NCI-H1092 (cell line): ENCODE measurements at regions not wholly inside any gene's neighbourhood (a gene's known extent, or its start where the extent isn't known, plus 50 kb on each side); places are given as distances from the start of the nearest gene placed in this dataset.
A peak's percentile ranks its signal among the peaks of the same experiment; 100 is the strongest.
"Not testable (repeated sequence)": the region's sequence is repeated elsewhere in the genome, so short reads cannot be mapped to it uniquely, and the experiment has no call there.

Experiments
- DNase-seq: peaks from one replicate; lab custom pipeline; 2025; lab: John Stamatoyannopoulos, UW

DNA sequence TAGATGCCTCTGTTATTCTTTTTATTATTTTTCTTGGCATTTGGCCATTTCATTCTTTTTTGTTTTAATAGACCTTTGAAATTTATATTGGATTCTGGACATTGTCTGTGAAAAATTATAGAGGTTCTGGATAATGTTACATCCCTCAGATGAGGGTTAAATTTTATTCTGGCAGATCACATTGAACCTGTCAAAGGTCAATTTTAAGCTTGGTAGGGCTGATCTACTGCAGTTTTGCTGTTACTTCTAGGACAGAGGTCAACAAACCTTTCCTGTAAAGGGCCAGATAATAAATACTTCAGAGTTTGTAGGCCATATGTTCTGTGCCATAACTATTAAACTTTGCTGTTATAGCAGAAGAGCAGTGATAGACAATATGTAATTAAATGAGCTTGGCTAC lies 318.9 kb upstream of the DPPA4 start:
- no peak for DNase-seq

DNA sequence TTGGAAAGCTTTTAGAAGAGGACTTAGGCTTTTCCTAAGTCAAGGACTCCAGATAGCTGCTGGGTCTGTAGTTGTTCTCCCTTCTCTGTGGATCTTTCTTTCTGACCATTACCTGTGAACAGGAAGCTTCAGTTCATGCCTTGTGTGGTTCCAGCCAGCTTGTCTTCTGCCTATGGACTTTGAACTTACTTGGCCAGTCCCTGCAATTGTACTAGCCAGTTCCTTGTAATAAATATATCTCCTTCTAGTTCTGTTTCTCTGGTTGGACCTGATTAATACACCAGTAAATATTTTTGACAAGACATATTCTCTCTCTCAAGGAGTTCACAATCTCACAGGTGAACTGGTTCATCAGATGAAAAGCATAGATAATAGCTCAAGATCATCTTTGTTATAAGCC lies 341.3 kb upstream of the DPPA4 start:
- no peak for DNase-seq

DNA sequence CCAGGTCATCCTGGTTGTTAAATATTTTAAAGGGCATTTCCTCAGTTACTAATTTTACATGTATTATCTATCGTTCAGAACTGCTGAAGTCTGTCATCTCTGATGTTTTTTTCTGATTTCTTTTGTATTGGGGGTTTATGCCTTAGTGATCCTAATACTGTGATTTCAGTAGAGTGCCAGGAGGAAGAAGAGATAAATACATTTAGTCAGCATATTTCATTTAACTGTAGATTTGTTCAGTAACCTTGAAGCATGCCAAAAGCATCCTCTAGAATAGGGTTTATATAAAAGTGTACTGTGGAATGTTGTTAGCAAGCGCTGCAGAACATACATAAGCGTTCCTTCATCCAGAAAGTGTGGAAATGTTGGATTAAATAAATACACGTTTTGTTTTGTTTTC lies 342.3 kb upstream of the DPPA4 start:
- no peak for DNase-seq

DNA sequence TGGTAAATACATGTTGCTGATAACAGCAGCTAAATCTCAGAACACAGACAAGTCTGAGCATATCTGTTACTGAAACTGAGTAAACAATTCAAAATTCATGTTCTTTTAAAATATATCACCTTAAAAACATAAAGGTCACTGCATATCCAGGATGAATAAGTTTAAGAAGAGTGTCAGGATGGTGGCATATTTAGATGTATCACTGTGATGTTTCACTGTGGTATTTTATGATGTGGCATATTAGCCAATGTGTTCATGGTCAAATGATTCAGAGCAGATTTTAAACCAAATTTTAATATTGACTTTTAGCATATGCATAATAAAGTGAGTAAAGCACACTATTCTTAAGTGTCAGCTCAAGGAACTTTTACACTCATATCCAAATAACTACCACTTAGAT lies 346.4 kb upstream of the DPPA4 start:
- DNase-seq, result no peak

DNA sequence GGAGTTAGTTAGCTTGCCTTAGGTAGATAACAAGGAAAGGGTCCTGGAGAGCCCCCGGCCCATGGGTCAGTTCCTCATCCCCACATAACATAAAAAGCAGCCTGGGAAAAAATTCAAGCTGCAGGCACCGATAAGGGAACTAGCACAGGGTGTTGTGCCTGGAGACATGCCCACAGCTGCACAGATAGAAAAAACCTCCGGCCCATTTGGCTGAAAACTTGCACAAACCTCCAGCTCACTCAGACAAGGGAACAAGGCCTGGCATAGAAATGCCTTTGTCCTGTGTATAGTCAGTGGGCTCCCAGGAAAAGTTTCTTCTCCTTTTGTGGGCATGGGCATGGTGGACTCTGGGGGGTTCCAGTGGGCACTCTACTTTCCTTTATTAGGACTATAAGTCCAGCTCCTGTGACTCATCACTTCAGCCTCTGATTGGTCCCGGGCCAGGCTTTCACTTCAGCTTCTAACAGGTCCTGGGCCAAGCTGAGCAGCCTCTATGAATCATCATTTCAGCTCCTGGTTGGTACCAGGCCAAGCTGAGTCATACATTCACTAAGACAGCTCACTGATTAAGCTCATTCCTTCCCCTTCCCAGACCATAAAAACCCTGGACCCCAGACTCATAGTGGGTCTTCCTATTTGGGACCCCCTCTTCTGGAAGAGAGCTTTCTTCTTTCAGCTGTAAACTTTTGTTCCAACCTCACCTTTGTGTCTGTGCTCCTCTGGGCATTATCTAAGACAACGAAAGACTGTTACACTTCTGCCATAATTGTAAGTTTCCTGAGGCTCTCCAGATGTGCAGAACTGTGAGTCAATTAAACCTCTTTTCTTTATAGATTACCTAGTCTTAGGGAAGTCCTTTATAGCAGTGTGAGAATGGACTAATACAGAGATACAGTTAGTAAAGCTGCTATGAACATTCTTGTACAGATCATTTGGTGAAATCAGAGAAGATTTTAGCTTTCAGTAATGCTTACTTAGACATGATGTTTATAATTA lies 348.0 kb upstream of the DPPA4 start:
- no peak for DNase-seq

DNA sequence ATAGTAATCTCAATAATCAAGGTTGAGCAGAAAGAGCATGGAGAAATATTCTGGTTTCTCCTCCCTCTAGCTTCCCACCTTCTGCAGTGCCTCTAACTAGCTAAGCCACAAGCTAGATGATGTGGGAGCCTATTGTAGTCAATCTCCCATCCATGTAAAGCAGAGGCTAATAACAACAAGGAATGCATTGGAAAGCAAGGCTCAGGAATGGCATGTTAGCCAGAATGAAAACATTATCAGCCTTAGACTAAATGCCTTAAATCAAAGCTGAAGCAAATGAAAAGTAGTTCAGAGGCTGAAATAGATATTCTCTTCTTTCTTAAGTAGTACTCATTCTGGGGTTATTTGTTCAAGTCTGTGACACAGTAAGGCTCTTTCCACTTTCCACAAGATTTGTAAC lies 350.3 kb upstream of the DPPA4 start:
- DNase-seq, result no peak

DNA sequence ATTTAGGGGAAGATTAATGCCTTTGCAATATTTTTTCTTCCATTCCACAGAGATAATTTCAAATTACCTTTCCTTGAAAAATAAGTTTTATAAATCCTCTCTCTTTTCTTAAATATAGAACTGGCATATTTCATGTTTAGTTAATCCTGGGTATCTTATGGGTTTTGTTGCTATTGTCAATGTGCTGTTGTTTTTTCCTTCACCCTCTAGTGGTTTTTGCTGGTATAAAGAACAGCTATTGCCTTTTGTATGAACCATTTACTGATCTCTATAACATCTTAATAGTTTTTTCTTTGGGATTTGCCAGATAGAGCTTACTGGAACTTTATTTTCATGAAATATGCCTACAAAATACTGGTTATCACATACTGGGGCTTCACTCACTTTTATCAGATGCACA lies 359.6 kb upstream of the DPPA4 start:
- no peak for DNase-seq

DNA sequence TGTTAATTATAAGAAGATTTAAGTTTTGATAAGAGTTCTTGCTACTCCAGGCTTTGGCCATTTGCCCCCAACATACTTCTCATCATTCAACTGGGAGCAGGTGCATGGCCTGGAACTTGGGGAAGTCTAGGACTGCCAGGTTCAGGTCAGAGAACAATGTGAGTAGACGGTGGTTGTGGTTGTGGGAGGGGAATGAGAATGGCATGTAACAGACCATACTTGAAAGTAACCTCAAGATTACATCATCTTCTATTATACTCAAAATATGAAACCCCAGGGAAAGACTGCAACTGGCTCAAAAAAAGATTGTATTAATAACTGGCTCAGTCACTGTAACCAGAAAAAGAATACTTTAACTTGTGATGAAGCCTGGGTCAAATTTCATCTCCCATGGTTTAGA lies 364.9 kb upstream of the DPPA4 start:
- no peak for DNase-seq

DNA sequence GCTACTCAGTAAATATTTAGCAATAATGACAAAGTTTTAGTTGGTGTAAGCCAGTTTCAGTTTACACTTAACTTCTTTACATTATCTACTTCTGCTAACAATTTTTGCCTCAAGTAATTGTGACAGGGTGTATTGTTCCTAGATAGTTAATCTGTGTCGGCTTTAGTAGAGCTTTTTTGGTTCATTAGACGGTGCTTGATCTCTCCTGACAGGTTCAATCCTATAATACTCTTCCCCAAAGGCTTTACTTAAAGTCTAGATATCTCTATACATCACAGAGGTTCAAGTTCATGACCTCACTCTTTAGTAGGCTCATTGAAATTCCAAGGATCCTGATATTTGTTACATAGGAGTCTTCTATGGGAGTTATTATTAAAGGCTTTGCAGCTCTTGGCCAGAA lies 365.6 kb upstream of the DPPA4 start:
- no peak for DNase-seq

DNA sequence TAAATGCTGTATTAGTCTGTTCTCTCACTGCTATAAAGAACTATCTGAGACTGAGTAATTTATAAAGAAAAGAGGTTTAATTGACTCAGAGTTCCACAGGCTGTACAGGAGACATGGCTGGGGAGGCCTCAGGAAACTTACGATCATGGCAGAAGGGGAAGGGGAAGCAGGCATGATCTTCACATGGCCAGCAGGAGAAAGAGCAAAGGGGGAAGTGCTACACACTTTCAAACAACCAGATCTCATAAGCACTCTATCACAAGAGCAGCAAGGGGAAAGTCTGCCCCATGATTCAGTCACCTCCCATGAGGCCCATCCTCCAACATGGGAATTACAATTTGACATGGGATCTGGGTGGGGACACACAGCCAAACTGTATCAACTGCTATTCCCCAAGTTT lies 367.8 kb upstream of the DPPA4 start:
- not testable (repeated sequence) for DNase-seq

DNA sequence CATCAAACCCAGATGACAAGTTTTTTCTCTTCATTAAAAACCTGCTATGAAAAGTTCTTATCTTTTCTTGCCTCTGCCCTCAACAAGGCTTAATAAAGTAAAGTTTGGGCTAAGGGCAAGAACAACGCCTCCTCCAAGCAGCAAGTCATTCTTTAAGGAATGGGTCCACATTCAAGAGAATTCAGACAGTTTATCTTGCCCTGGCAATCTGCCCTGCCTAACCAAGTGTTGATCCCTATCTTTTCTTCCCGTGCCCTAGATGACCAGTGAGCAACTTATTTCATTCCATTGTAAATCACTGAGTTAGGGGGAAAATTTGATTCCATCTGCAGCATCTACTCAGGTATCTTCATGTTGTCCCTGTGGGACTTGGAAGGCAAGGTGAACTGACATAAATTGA lies 370.3 kb upstream of the DPPA4 start:
- no peak for DNase-seq

DNA sequence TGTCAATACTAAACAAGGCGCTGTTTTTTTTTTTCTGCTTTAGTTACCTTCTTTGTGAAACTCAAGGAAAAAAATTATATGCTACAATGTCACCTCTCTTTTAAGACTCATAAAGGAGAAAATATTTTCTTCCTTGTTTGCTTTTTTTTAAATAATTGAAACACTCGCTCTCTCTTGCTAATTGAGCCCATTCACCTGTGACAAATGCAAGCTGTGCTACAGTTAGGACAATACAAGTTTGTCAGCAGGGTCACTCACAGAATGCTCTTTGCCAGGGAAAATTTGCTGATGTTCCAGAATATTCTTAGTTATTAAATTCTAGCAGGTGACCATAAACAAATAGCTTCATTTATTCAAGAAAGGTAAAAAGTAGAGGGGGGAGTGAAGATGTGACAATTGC lies 375.9 kb upstream of the DPPA4 start:
- DNase-seq, result no peak

DNA sequence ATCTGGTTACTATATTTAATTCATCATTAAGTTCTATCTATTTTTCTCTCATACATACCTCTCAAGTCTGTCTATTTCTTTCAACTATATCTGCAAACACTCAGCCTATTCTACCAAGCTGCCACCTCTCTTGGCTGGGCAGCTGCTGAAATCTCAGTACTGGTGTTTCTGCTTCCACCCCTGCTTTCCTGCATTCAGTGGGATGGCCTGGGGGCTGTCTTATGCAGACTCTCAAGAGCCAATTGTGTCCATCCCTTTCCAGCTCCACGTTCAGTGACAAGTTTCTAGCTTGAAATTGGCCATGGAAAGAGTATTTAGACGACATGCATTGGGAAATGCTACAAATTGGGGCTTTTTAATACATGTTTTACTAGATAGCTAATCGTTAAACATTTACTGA lies 378.4 kb upstream of the DPPA4 start:
- no peak for DNase-seq

DNA sequence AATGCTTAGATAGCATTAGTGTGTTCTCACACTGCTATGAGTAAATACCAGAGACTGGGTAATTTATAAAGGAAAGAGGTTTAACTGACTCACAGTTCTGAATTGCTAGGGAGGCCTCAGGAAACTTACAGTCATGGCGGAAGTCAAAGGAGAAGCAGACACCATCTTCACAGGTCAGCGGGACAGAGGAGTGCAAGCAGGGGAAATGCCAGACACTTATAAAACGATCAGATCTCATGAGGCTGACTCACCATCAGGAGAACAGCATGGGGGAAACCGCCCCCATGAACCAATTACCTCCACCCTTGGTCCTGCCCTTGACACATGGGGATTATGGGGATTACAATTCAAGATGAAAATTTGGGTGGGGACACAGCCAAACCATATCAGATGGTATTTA lies 381.5 kb upstream of the DPPA4 start:
- no peak for DNase-seq

DNA sequence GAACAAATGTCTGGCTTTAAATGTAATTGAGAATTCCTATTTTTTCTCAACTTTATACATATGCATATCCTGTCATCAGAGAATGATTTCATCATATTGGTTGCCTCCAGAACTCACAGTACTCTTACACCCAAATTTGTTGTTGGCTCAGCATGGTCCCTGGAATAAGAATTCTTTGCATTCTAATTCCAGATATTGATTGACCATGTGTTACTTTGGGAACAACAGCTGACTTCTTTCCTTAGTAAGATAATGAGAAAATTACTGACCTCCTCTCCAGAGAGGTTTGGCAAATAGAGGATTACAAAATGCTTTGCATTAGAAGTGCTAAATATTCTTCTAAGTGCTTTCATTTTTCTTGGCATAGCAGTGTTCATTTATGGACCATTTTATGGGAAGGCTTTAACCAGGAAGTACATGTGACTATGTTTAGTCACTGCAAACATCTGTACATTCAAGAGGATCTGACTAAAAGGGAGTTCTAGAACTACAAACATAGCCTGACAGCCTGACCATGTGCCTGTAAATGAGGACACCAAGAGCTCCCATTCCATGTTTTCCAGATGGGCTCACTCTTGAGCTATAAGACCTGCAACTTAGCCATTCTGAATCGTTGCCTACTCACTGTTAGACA lies 391.6 kb upstream of the DPPA4 start:
- DNase-seq, result no peak

DNA sequence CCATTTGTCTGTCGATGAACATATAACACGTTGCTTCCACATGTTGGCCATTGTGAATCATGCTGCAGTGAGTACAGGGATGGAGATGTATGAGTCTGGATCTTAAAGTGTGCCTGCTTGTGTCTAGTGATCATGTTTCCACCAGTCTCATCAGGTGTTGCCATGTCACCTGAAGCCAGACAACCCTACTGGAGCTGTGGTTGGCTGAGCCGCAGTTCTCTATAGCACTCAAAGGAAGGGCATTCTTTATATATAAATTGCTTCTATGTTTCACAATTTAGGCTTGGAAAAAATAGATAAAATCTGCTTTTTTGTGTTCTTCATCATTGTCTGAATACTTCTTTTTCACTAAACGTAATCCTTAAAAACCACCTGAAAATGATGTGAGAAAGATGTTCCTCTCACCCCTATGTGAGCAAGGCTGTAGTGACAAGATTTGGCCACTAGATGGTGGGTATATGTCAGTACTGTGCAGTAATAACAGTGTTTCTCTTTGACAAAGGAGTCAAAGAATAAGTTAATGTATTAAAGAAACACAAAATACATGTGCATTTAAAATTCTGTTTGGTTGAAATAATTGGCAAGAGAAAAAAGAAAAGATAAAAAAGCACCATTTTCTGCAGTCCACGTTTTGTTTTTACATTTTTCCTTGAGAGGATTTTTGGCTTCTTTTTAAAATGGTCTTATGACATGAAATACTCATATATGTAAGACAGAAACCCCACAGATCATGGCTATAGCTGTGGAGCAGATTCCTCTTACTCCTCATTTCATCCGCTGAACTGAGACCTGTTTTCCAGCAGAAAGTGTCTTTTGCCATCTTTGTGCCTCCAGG lies 394.5 kb upstream of the DPPA4 start:
- peak; percentile 9 for DNase-seq

DNA sequence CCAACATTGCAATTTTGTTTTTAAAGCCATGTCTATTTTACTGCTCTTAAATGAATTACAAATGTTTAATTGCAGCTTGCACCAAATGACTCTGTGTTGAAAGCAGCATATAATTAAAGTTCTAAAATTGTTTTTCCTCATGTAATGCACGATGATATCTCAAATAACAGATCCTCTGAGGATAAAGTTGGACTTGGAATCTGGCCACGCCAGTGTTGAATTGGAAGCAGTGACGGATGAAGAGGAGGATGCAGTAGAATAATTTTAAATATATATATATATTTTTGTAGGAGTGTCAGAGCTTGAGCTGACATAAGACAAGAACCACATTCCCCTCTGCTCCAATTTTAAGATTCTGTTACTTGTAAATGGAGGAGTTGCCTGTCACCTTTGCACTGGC lies 406.6 kb upstream of the DPPA4 start:
- DNase-seq, result no peak

DNA sequence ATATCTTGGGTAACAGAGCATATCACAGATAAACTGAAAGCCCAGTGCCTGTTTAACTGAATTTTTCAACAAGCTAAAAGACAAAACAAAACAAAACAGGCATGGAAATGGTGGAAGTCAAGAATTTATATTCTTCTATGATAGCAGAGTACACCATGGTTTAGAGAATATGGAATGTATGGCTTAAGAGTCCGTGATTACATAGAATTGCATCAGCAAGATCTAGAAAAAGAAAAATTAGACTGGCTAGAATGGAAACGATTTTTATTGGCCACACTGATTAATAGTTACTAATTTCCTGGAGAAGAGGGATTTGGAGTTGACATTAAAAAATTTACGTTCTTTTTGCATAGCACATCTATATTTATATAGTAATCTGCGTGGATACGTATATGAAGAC lies 435.2 kb upstream of the DPPA4 start:
- no peak for DNase-seq

DNA sequence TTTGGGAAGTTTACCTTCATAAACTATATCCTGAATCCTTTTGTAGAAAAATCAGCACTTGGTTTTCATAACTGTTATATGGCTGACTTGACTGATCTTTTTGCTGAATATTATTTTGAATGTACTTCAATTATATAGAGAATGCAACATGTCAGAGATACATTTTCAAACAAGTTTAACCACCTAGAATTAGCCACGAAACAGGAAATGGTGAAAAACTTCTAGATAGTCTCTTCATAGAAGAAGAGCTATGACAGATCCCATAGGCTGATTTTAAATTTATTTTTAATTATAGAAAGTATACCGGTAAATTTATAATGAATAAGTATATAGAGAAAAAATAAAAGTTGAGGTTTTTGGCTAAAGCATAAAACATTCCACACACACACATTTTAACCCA lies 436.8 kb upstream of the DPPA4 start:
- no peak for DNase-seq

DNA sequence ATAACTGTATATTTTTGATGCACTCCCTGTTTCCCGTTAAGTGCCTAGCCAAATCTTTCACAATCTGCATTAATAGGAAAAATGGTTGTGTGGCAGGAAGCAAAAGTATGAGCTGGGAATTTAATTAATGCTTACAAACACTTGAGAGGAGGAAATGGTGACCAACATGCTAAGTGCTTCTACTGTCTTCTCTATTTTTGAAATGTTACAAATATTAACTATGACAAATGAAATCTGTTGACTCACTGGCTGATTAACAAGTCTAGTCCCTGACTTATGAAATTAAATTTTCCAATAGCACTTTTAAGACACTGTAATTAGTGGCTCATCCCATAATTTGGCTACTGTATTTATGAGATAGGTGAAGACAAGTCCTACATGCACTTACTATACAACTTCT lies 446.9 kb upstream of the DPPA4 start:
- DNase-seq, result no peak

DNA sequence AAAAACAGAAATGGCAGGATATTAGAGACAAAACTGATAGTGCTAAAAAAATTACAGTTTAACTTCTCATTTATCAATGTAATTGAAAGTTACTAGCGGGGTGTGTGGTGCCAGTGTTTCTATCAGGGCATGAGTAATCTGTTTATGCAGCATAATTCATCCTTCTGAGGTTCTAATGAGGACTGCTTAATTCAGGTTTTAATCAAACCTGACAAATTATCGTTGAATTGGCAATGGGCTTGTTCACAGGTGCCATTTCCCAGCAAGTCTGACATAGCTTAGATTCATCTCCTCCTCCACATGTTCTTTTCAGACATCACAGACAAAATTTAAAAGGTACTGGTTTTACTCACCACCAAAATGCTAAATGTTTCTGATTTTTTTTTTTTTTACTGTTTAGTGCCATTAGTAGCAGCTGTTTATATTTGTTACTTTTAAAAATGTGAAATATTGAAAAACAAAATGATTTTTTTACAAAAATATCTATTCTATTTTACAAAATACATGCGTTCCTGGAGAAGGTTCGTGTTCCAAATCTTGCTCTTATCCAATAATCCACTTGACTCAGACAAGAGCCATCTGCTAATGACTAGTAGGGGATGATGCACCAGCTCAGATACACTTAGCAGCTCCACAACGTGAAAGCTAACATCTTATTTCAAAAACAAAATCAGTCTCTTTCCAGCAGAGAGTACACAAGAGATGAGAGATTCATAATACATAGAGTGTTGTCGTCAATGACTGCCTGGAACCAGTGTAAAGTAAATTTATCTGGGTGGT lies 447.7 kb upstream of the DPPA4 start:
- no peak for DNase-seq

DNA sequence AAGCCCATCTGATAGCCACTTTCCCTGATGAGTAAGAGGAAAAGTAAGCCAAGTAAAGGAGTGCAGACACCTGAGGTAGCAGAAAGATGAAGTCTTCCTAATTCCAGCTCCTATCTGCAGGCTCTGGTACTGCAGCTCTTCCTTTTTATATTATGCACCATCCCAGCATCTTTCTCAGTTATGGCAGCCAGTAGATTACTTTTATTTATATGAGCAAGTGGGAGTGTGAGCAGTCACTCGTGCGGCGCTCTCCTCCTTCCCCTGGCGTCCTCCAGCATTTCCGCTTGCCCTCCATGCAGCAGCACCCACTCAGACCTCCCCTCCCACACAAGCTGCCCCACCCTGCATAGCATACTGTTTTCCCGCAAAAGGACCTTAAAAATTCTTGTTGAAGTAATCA lies 465.9 kb upstream of the DPPA4 start:
- DNase-seq, result no peak
